HEK293T (cell line): ENCODE measurements at regions not wholly inside any gene's neighbourhood (a gene's known extent, or its start where the extent isn't known, plus 50 kb on each side); places are given as distances from the start of the nearest gene placed in this dataset.

ENCODE experiments used
- BHLHE40 ChIP-seq: fragments of 450-650 bp; IDR thresholded peaks from 2 replicates; pipeline ENCODE4 v1.6.1; 2016; ENCODE audit warnings: mild to moderate bottlenecking, moderate library complexity, borderline replicate concordance
- CTBP1 ChIP-seq: fragments of 450-650 bp; IDR thresholded peaks from 2 replicates; pipeline ENCODE4 v1.6.1; 2016; ENCODE audit warnings: borderline replicate concordance
- FOXA1 ChIP-seq: fragments of 450-650 bp; IDR thresholded peaks from 2 replicates; pipeline ENCODE4 v1.6.1; 2016; ENCODE audit warnings: mild to moderate bottlenecking
- FOXK2 ChIP-seq: fragments of 450-650 bp; IDR thresholded peaks from 2 replicates; pipeline ENCODE4 v1.6.1; 2016; ENCODE audit warnings: mild to moderate bottlenecking
- FOXM1 ChIP-seq: fragments of 450-650 bp; IDR thresholded peaks from 2 replicates; pipeline ENCODE4 v1.6.1; 2017; ENCODE audit warnings: mild to moderate bottlenecking, borderline replicate concordance
- L3MBTL2 ChIP-seq: fragments of 450-650 bp; conservative IDR thresholded peaks from 2 replicates; pipeline ENCODE4 v1.6.1; 2016; ENCODE audit warnings: mild to moderate bottlenecking
- LEF1 ChIP-seq: fragments of 450-650 bp; IDR thresholded peaks from 2 replicates; pipeline ENCODE4 v1.6.1; 2017; ENCODE audit warnings: mild to moderate bottlenecking, borderline replicate concordance
- SP1 ChIP-seq: fragments of 450-650 bp; IDR thresholded peaks from 2 replicates; pipeline ENCODE4 v1.6.1; 2017
- SUZ12 ChIP-seq: fragments of 450-650 bp; IDR thresholded peaks from 2 replicates; pipeline ENCODE4 v1.6.1; 2016; ENCODE audit warnings: mild to moderate bottlenecking
- ZNF384 ChIP-seq: fragments of 450-650 bp; IDR thresholded peaks from 2 replicates; pipeline ENCODE4 v1.6.1; 2016
- TF ChIP-seq, protein P1 (sequence below): fragments of 450-650 bp; IDR thresholded peaks from 2 replicates; pipeline ENCODE4 v1.6.1; 2016

GRCh38 chr5:62714296-62714695 is 135.7 kb downstream of the LRRC70 start:
- TF ChIP-seq BHLHE40 (no peak), FOXA1 (no peak), ZNF384 (no peak), FOXK2 (no peak), L3MBTL2 (no peak), LEF1 (no peak), SUZ12 (no peak), CTBP1 (no peak), SP1 (no peak), FOXM1 (no peak)
- TF ChIP-seq, protein P1, sequence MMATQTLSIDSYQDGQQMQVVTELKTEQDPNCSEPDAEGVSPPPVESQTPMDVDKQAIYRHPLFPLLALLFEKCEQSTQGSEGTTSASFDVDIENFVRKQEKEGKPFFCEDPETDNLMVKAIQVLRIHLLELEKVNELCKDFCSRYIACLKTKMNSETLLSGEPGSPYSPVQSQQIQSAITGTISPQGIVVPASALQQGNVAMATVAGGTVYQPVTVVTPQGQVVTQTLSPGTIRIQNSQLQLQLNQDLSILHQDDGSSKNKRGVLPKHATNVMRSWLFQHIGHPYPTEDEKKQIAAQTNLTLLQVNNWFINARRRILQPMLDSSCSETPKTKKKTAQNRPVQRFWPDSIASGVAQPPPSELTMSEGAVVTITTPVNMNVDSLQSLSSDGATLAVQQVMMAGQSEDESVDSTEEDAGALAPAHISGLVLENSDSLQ, result no peak
